GM21786 (cell line): ENCODE measurements at regions not wholly inside any gene's neighbourhood (a gene's known extent, or its start where the extent isn't known, plus 50 kb on each side); places are given as distances from the start of the nearest gene placed in this dataset.
"Not testable (repeated sequence)": the region's sequence is repeated elsewhere in the genome, so short reads cannot be mapped to it uniquely, and the experiment has no call there.

ENCODE experiments used
- ATAC-seq: cut with Tn5 transposase; IDR thresholded peaks from one replicate; pipeline ENCODE4 v1.9.1; 2021; ENCODE audit not compliant: unreplicated experiment

DNA sequence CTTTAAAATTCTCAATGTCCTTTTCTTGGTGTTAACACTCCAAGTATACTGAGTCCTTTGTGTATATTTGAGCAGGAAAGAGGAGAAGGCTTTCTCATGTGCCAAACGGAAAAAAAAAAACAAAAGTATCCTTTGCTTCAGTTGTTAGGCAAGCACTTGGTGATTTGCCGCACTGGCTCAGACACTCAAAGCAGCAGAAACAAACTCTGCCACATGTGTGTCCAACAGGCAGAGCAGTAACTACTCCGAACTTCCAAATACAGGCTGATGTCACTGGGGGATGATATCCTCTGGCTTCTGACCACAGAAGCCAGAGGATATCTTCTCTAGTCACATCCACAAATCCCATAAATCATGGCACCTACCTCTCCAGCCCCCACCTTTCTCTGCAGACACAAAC, 108.0 kb upstream of the SALL3 start:
- no peak for ATAC-seq

- no peak for ATAC-seq
Observed at GRCh38 chr18:78873926-78874500, 105.6 kb upstream of the SALL3 start.

- no peak for ATAC-seq
Observed at GRCh38 chr18:78875016-78875777, 104.4 kb upstream of the SALL3 start.

- ATAC-seq, result no peak
Observed at GRCh38 chr18:78875778-78876650, 103.6 kb upstream of the SALL3 start.

DNA sequence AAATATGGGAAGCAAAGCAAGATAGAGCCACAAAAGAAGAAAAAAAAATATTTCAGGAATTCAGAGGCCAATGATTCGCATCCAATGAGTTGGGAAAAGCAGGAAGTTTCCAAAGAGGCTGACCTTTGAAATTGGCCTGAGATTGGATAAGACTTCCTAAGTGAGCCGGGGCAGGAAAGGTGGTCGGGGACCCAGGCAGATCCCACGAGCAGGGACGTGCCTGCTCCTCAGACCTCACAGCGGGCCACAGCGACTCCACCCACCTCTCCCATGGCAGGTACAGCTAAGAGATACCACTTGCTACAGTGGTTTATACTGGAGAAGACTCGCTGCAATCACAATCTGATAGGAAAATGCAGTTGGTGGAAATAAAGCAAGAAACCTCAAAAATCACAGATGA, 102.8 kb upstream of the SALL3 start:
- ATAC-seq, result no peak

DNA sequence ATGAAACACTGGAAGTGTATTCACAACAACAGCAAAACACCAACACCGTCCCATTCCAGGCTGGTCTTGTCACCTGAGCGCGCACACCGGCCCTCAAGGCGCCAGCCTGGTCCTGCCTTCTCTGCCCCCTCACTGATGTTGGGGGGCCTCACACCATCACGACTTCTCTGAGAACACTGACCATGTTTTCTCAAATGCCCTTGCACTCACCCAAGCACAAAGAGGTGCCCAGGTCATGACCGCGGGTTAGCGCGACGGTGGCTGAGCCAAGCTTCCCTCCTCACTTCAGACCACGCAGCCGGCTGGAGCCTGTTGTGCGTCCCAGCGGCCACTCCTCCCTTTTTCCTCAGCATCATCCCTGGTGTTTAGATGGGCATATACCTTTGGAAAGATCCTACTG, 101.3 kb upstream of the SALL3 start:
- ATAC-seq, result no peak

GRCh38 chr18:78879072-78879883, 100.3 kb upstream of the SALL3 start:
- ATAC-seq, result not testable (repeated sequence)

- ATAC-seq, result no peak
Observed at GRCh38 chr18:78882585-78882984, 97.0 kb upstream of the SALL3 start.

GRCh38 chr18:78883501-78883900, 96.1 kb upstream of the SALL3 start:
- ATAC-seq, result no peak

DNA sequence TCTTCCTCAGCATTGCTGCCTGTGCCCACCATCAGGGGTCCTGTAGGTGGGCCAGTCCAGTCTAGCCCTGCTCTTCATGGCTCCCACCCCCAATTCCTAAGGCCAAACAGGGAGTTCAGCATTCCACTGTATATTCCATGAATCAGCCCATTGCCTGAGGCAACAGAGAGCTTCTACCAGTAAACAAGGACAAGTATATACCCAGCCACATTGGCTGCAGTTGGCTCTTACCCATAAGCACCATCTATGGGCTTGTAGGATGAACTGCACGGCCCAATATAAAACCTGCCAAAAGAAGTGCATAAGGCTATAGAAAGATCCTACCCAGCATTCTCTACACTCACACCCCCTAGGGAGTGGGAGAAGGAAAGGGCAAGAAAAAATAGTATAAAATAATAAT, 95.1 kb upstream of the SALL3 start:
- no peak for ATAC-seq

DNA sequence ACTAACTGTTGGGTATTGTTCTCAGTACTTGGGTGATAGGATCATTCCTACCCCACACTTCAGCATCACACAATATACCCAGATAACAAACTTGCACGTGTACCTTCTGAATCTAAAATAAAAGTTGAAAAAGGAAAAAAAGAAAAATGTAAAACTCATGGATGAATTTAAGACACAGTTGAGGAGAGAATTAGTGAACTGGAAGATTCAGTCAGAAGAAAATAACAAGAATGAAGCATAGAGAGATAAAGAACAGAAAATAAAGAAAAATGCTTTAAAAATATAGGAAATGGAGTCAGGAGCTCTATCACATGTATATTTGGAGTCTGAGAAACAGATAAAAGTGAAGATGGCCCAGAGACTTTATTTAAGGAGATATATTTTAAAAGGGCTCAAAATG, 90.4 kb upstream of the SALL3 start:
- ATAC-seq, result no peak

- ATAC-seq, result no peak
Observed at GRCh38 chr18:78890388-78890787, 89.2 kb upstream of the SALL3 start.

DNA sequence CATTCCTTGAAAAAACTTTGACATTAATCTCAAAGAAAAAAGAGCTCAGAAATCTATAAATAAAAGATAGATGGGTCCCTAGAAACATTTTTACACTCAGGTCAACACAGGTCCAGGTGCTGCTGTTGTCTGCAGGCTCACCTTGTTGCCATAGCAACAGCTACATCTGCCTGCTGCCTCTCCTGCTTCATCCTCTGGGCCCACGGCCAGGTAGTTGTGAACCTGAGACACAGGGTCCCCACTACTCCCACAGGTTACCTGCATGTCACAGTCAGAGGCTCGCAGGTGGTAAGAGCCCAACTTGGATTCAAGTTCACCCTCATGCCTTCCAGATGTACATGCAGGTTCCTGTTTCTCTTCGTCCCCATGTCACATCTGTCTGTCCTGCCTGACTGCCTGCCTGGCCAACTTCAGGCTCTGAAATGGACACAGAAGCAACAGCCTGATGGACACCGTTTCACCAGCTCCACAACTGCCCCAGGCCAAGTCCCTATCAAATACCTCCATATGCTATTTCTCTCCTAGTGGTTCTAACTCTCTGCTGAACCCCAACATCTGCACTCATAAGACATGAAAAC, 88.3 kb upstream of the SALL3 start:
- no peak for ATAC-seq

- ATAC-seq, result no peak
Observed at GRCh38 chr18:78892177-78892576, 87.4 kb upstream of the SALL3 start.

- no peak for ATAC-seq
Observed at GRCh38 chr18:78892721-78893120, 86.9 kb upstream of the SALL3 start.

GRCh38 chr18:78893281-78894032, 86.2 kb upstream of the SALL3 start:
- ATAC-seq, result no peak

DNA sequence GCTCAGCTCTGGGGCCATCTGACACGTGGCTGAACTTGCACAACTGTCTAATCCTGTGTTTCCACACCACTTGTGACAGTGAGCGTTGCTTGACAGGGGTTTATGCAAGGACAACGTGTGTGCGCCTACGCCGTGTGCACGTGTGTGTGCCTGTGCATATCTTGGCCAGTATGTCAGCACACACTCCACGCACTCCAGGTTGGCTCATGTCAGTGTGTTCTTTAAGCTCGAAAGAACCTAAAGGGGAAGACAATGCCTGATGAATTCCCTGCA, 85.6 kb upstream of the SALL3 start:
- no peak for ATAC-seq

GRCh38 chr18:78895207-78896001, 84.2 kb upstream of the SALL3 start:
- no peak for ATAC-seq

DNA sequence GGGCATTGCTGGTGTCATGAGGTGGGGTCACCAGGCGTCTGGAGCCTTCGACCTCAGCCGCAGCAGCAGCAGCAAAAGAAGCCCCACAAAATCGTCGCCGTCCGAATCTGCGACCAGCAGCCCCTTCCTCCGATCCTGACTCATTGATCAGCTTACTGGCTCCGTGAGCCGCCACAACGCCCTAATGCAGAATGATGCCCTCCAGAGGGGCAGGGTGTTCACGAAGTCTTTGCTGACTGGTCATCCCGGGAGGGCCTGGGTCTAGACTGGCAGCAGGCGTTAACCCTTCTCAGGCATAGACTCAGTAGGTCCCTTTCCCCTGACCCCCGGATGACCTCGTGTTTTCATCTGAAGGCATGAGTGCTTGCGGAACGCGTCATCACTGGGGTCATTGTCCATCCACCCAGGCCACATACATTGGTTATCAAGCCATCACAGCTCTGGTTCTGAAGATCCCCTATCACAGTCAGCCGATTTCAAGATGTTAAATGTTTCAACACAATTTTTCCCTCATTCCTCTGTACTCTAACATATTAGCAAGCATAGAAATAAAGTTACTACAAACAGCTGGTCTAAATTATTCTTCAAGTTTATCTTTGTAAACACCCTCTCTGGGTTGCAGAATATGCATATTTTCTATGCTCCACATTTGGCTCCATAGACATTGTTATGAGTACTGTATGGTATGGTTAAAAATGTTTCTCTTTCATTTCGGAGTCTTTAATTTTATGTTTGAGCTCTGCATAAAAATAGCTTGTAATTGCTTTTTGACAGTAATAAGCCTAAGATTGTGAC, 83.3 kb upstream of the SALL3 start:
- no peak for ATAC-seq
